Thymus (tissue), 11 donors: ENCODE measurements at regions not wholly inside any gene's neighbourhood (a gene's known extent, or its start where the extent isn't known, plus 50 kb on each side); places are given as distances from the start of the nearest gene placed in this dataset.

Experiments
- DNase-seq, 9 donors: peaks; one replicate each; pipeline ENCODE4 v3.0.0-alpha.2; 2013; ENCODE audit warnings: low spot score in 9 of 9, low read depth in 6 of 9, missing footprints in 1 of 9
- H3K27ac ChIP-seq, 2 donors: one replicate each; pipeline ENCODE4 v1.5.1; 2013; ENCODE audit warnings: control low read depth in 1 of 2, low read depth in 1 of 2, low read length in 1 of 2, mild to moderate bottlenecking in 1 of 2, moderate library complexity in 1 of 2
- H3K27me3 ChIP-seq, 2 donors: one replicate each; pipeline ENCODE4 v1.5.1; 2013; ENCODE audit warnings: low read length in 1 of 2; ENCODE audit not compliant: control insufficient read depth in 2 of 2, insufficient read depth in 1 of 2
- H3K36me3 ChIP-seq, 2 donors: one replicate each; pipeline ENCODE4 v1.5.1; 2013; ENCODE audit warnings: low read length in 1 of 2, mild to moderate bottlenecking in 1 of 2, moderate library complexity in 1 of 2; ENCODE audit not compliant: control insufficient read depth in 2 of 2, insufficient read depth in 2 of 2
- H3K4me1 ChIP-seq, 2 donors: one replicate each; pipeline ENCODE4 v1.5.1; 2013; ENCODE audit warnings: low read length in 2 of 2; ENCODE audit not compliant: control insufficient read depth in 2 of 2, insufficient read depth in 2 of 2
- H3K4me3 ChIP-seq, 2 donors: one replicate each; pipeline ENCODE4 v1.5.1; 2013; ENCODE audit warnings: low read length in 2 of 2, control low read depth in 1 of 2, mild to moderate bottlenecking in 1 of 2
- H3K9me3 ChIP-seq, 2 donors: one replicate each; pipeline ENCODE4 v1.5.1; 2013; ENCODE audit warnings: low read length in 1 of 2, mild to moderate bottlenecking in 1 of 2; ENCODE audit not compliant: control insufficient read depth in 2 of 2, insufficient read depth in 1 of 2
- WGBS: extraction: QIAGEN DNeasy Blood & Tissue Kit; methylation state at CpG from one replicate; pipeline ENCODE4 v1.1.7; 2013; 5-methylcytosine and 5-hydroxymethylcytosine counted together
- donor health status: healthy.

- no peaks in the 10 kb centered on the region for H3K9me3 ChIP-seq
- DNase-seq: no peak
Measured at GRCh38 chr12:17695495-17695894, 394.5 kb downstream of the RERGL start.

GRCh38 chr12:17691369-17691768 lies 398.6 kb downstream of the RERGL start:
- DNase-seq: no peak
- Histone ChIP-seq H3K9me3 (no peaks in the 10 kb centered on the region), H3K27ac (no peak overlapping the region), H3K4me1 (no peaks in the 10 kb centered on the region), H3K27me3 (no peaks in the 10 kb centered on the region), H3K4me3 (no peak overlapping the region), H3K36me3 (no peaks in the 10 kb centered on the region)
- WGBS: 93% methylated on average over 2 of the region's 2 CpGs

More at GRCh38 chr12:17695495-17695894, 394.5 kb downstream of the RERGL start:
- Histone ChIP-seq H3K4me1 (no peaks in the 10 kb centered on the region), H3K27ac (no peak overlapping the region), H3K27me3 (no peaks in the 10 kb centered on the region), H3K4me3 (no peak overlapping the region), H3K36me3 (no peaks in the 10 kb centered on the region)
- 87% methylated on average over 9 of the region's 9 CpGs for WGBS

- no peak for DNase-seq
- no peak overlapping the region for H3K4me3 ChIP-seq
- H3K4me1 ChIP-seq: no peaks in the 10 kb centered on the region
- no peaks in the 10 kb centered on the region for H3K36me3 ChIP-seq
- no peak overlapping the region for H3K27ac ChIP-seq
- H3K27me3 ChIP-seq: no peaks in the 10 kb centered on the region
- 40% methylated on average over 2 of the region's 2 CpGs for WGBS
- H3K9me3 ChIP-seq: no peaks in the 10 kb centered on the region
Measured at GRCh38 chr12:17680220-17680619, 409.8 kb downstream of the RERGL start.

- H3K36me3 ChIP-seq: no peaks in the 10 kb centered on the region
- no peak overlapping the region for H3K27ac ChIP-seq
- H3K4me3 ChIP-seq: no peak overlapping the region
- DNase-seq: no peak
- peaks cover 0 to 6% of the 10 kb centered on the region in 2 donors for H3K9me3 ChIP-seq
- 91% methylated on average over 10 of the region's 10 CpGs for WGBS
- H3K4me1 ChIP-seq: no peaks in the 10 kb centered on the region
- no peaks in the 10 kb centered on the region for H3K27me3 ChIP-seq
Measured at GRCh38 chr12:17666641-17667324, 423.2 kb downstream of the RERGL start.

- Histone ChIP-seq H3K9me3 (peaks cover 0 to 6% of the 10 kb centered on the region in 2 donors), H3K36me3 (no peaks in the 10 kb centered on the region), H3K27ac (no peak overlapping the region), H3K4me1 (no peaks in the 10 kb centered on the region), H3K27me3 (no peaks in the 10 kb centered on the region), H3K4me3 (no peak overlapping the region)
- DNase-seq: no peak
- WGBS: 94% methylated on average over 9 of the region's 9 CpGs
Measured at GRCh38 chr12:17665839-17666238, 424.2 kb downstream of the RERGL start.

GRCh38 chr12:17661250-17661649 lies 428.7 kb downstream of the RERGL start:
- H3K4me3 ChIP-seq: no peak overlapping the region
- peaks cover 0 to 6% of the 10 kb centered on the region in 2 donors for H3K9me3 ChIP-seq
- no peaks in the 10 kb centered on the region for H3K27me3 ChIP-seq
- no peaks in the 10 kb centered on the region for H3K36me3 ChIP-seq
- no peak for DNase-seq
- H3K4me1 ChIP-seq: no peaks in the 10 kb centered on the region
- H3K27ac ChIP-seq: no peak overlapping the region
- WGBS: 79% methylated on average over 1 of the region's 1 CpG

- WGBS: 85% methylated on average over 2 of the region's 2 CpGs
- no peak for DNase-seq
- no peaks in the 10 kb centered on the region for H3K9me3 ChIP-seq
Measured at GRCh38 chr12:17652436-17652835, 437.6 kb downstream of the RERGL start.

GRCh38 chr12:17642340-17642650 lies 447.7 kb downstream of the RERGL start:
- Histone ChIP-seq H3K4me3 (no peak overlapping the region), H3K27me3 (no peaks in the 10 kb centered on the region), H3K27ac (no peak overlapping the region), H3K4me1 (no peaks in the 10 kb centered on the region), H3K9me3 (no peaks in the 10 kb centered on the region), H3K36me3 (no peaks in the 10 kb centered on the region)
- WGBS: 35% methylated on average over 3 of the region's 3 CpGs
- DNase-seq: no peak

More at GRCh38 chr12:17652436-17652835, 437.6 kb downstream of the RERGL start:
- Histone ChIP-seq H3K36me3 (no peaks in the 10 kb centered on the region), H3K4me1 (no peaks in the 10 kb centered on the region), H3K4me3 (no peak overlapping the region), H3K27ac (no peak overlapping the region), H3K27me3 (no peaks in the 10 kb centered on the region)

GRCh38 chr12:17640615-17641014 lies 449.4 kb downstream of the RERGL start:
- Histone ChIP-seq H3K27ac (no peak overlapping the region), H3K4me3 (no peak overlapping the region), H3K9me3 (no peaks in the 10 kb centered on the region), H3K27me3 (no peaks in the 10 kb centered on the region), H3K4me1 (no peaks in the 10 kb centered on the region), H3K36me3 (no peaks in the 10 kb centered on the region)
- no peak for DNase-seq
- WGBS: 84% methylated on average over 1 of the region's 1 CpG
